ENCODE measurements at regions not wholly inside any gene's neighbourhood (a gene's known extent, or its start where the extent isn't known, plus 50 kb on each side); places are given as distances from the start of the nearest gene placed in this dataset.

GRCh38 chr7:79622781-79623180 is 169.3 kb upstream of the MAGI2 start:
- ATAC-seq (peak in 1 of 4 donors; percentile 27), DNase-seq (no peak), FAIRE-seq (no peak)
- intact Hi-C loops (cut with DNase I) = no loop called here
- Histone ChIP-seq H3K4me3 (no peak overlapping the region), H3K27me3 (no peaks in the 10 kb centered on the region), H3K4me1 (no peaks in the 10 kb centered on the region), H3K9me3 (no peaks in the 10 kb centered on the region), H3K27ac (no peak overlapping the region), H3K36me3 (no peaks in the 10 kb centered on the region)
- WGBS, 2 donors = 54 to 67% methylated on average over 1 of the region's 1 CpG
- TF ChIP-seq, protein P1, sequence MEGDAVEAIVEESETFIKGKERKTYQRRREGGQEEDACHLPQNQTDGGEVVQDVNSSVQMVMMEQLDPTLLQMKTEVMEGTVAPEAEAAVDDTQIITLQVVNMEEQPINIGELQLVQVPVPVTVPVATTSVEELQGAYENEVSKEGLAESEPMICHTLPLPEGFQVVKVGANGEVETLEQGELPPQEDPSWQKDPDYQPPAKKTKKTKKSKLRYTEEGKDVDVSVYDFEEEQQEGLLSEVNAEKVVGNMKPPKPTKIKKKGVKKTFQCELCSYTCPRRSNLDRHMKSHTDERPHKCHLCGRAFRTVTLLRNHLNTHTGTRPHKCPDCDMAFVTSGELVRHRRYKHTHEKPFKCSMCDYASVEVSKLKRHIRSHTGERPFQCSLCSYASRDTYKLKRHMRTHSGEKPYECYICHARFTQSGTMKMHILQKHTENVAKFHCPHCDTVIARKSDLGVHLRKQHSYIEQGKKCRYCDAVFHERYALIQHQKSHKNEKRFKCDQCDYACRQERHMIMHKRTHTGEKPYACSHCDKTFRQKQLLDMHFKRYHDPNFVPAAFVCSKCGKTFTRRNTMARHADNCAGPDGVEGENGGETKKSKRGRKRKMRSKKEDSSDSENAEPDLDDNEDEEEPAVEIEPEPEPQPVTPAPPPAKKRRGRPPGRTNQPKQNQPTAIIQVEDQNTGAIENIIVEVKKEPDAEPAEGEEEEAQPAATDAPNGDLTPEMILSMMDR (IDR thresholded peaks at IDR 0.05) = no peak

GRCh38 chr7:79620291-79620690 is 166.8 kb upstream of the MAGI2 start:
- Histone ChIP-seq H3K27me3 (no peaks in the 10 kb centered on the region), H3K4me3 (no peak overlapping the region), H3K27ac (no peak overlapping the region), H3K36me3 (no peaks in the 10 kb centered on the region), H3K4me1 (no peaks in the 10 kb centered on the region), H3K9me3 (no peaks in the 10 kb centered on the region)
- no peak for FAIRE-seq
- TF ChIP-seq, protein P1 (IDR thresholded peaks at IDR 0.05) = no peak
- WGBS, 2 donors = 6 to 10% methylated on average over 1 of the region's 1 CpG
- no peak for DNase-seq
- no peak for ATAC-seq
- intact Hi-C loops (cut with DNase I) = no loop called here

GRCh38 chr7:79619216-79619615 is 165.7 kb upstream of the MAGI2 start:
- H3K4me3 ChIP-seq = no peak overlapping the region
- ATAC-seq (no peak), FAIRE-seq (no peak), DNase-seq (no peak)
- 73 to 88% methylated on average over 3 of the region's 3 CpGs for WGBS, 2 donors
- H3K27ac ChIP-seq = no peak overlapping the region
- H3K4me1 ChIP-seq = no peaks in the 10 kb centered on the region
- no peaks in the 10 kb centered on the region for H3K36me3 ChIP-seq
- TF ChIP-seq, protein P1 (IDR thresholded peaks at IDR 0.05) = no peak
- H3K9me3 ChIP-seq = no peaks in the 10 kb centered on the region
- intact Hi-C loops (cut with DNase I) = no loop called here
- H3K27me3 ChIP-seq = no peaks in the 10 kb centered on the region

DNA sequence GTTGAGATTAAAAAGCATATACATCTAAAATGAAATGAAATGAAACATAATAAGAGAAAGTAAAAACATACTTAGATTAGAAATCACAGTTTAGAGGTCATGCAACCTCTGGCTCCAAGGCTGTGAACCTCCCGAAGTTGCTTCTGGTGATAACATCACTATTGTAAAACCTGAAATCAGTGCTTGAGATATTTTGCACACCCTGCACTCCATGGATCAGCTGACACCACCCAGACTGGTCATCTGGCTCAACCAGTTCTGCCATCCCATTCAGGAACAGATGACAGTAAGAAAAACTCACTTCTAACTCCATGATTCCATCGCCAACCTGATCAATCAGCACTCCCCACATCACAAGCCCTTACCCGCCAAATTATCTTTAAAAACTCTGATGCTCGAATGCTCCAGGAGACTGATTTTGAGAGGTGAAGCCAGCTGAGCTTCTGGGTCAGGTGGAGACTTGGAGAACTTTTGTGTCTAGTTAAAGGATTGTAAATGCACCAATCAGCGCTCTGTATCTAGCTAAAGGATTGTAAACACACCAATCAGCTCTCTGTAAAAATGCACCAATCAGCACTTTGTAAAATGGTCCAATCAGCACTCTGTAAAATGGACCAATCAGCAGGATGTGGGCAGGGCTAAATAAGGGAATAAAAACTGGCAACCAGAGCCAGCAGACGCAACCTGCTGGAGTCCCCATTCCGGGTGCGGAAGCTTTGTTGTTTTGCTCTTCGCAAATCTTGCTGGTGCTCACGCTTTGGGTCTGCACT is 162.6 kb upstream of the MAGI2 start:
- intact Hi-C loops (cut with DNase I) = no loop called here
- WGBS, 2 donors = 76 to 80% methylated on average over 10 of the region's 10 CpGs
- FAIRE-seq (no peak), ATAC-seq (no peak), DNase-seq (no peak)
- no peaks in the 10 kb centered on the region for H3K36me3 ChIP-seq
- H3K27me3 ChIP-seq = no peaks in the 10 kb centered on the region
- TF ChIP-seq, protein P1 (IDR thresholded peaks at IDR 0.05) = no peak
- H3K9me3 ChIP-seq = no peaks in the 10 kb centered on the region
- H3K4me1 ChIP-seq = no peaks in the 10 kb centered on the region
- H3K27ac ChIP-seq = no peak overlapping the region
- no peak overlapping the region for H3K4me3 ChIP-seq

GRCh38 chr7:79615466-79615865 is 162.0 kb upstream of the MAGI2 start:
- no peak overlapping the region for H3K4me3 ChIP-seq
- H3K36me3 ChIP-seq = no peaks in the 10 kb centered on the region
- DNase-seq = no peak
- no peak for ATAC-seq
- H3K27ac ChIP-seq = no peak overlapping the region
- intact Hi-C loops (cut with DNase I) = no loop called here
- TF ChIP-seq, protein P1 (IDR thresholded peaks at IDR 0.05) = no peak
- H3K27me3 ChIP-seq = no peaks in the 10 kb centered on the region
- no peak for FAIRE-seq
- H3K9me3 ChIP-seq = no peaks in the 10 kb centered on the region
- no peaks in the 10 kb centered on the region for H3K4me1 ChIP-seq
- 50 to 60% methylated on average over 3 of the region's 3 CpGs for WGBS, 2 donors

Data from pancreas (tissue), 10 donors.